ENCODE measurements at regions not wholly inside any gene's neighbourhood (a gene's known extent, or its start where the extent isn't known, plus 50 kb on each side); places are given as distances from the start of the nearest gene placed in this dataset.

GRCh38 chr6:97361286-97361685 lies 78.3 kb upstream of the MMS22L start (continued):
- TF ChIP-seq EZH2 (IDR thresholded peaks at IDR 0.05; ENCODE audit: low read depth, low read length, severe bottlenecking) (no peak), JUND (IDR thresholded peaks at IDR 0.05; ENCODE audit: low read length) (no peak), ZNF274 (IDR thresholded peaks at IDR 0.05; ENCODE audit: borderline replicate concordance, extremely low read depth, low read length) (no peak), TBP (IDR thresholded peaks at IDR 0.05; ENCODE audit: low read depth, low read length) (no peak), TCF12 (IDR thresholded peaks at IDR 0.05; ENCODE audit: low read depth, low read length) (no peak), FOSL1 (IDR thresholded peaks at IDR 0.05; ENCODE audit: insufficient read depth, low read depth, low read length) (no peak), CBX8 (IDR thresholded peaks at IDR 0.05; ENCODE audit: borderline replicate concordance, low read depth, low read length) (no peak)
